IMR-90 (cell line): ENCODE measurements at regions not wholly inside any gene's neighbourhood (a gene's known extent, or its start where the extent isn't known, plus 50 kb on each side); places are given as distances from the start of the nearest gene placed in this dataset.

Experiments used
- CTCF ChIP-seq: conservative IDR thresholded peaks from 2 replicates; pipeline ENCODE4 v1.5.1; 2012; ENCODE audit warnings: mild to moderate bottlenecking, low read depth, low read length, improper control_type of control experiment
- MXI1 ChIP-seq: IDR thresholded peaks from 2 replicates; pipeline ENCODE4 v1.6.1; 2012; ENCODE audit warnings: low read depth, mild to moderate bottlenecking, low read length, moderate library complexity, borderline replicate concordance
- SMC3 ChIP-seq: fragments of 150-350 bp; IDR thresholded peaks from 2 replicates; pipeline ENCODE4 v1.6.1; 2016; ENCODE audit warnings: low read depth, mild to moderate bottlenecking, antibody characterized with exemption, low read length, moderate library complexity

GRCh38 chr2:48126162-48126561 lies 188.3 kb upstream of the FOXN2 start:
- TF ChIP-seq SMC3: no peak
- TF ChIP-seq MXI1: no peak
- TF ChIP-seq CTCF: no peak
